IPS-18a (cell line): ENCODE measurements at regions not wholly inside any gene's neighbourhood (a gene's known extent, or its start where the extent isn't known, plus 50 kb on each side); places are given as distances from the start of the nearest gene placed in this dataset.
"Not testable (repeated sequence)": the region's sequence is repeated elsewhere in the genome, so short reads cannot be mapped to it uniquely, and the experiment has no call there.

ENCODE experiments used
- H3K27ac ChIP-seq: one replicate; pipeline ENCODE4 v1.5.1; 2013; ENCODE audit warnings: low read length
- H3K27me3 ChIP-seq: one replicate; pipeline ENCODE4 v1.6.1; 2013; ENCODE audit warnings: mild to moderate bottlenecking, low read length; ENCODE audit not compliant: control insufficient read depth, insufficient read depth
- H3K36me3 ChIP-seq: one replicate; pipeline ENCODE4 v1.6.1; 2013; ENCODE audit warnings: low read depth, low read length; ENCODE audit not compliant: control insufficient read depth
- H3K4me1 ChIP-seq: one replicate; pipeline ENCODE4 v1.6.1; 2013; ENCODE audit warnings: low read depth, low read length; ENCODE audit not compliant: control insufficient read depth
- H3K4me3 ChIP-seq: one replicate; pipeline ENCODE4 v1.5.1; 2013; ENCODE audit warnings: low read length
- H3K9ac ChIP-seq: one replicate; pipeline ENCODE4 v1.6.1; 2013; ENCODE audit warnings: mild to moderate bottlenecking, low read length, moderate library complexity
- H3K9me3 ChIP-seq: one replicate; pipeline ENCODE4 v1.6.1; 2013; ENCODE audit warnings: low read depth, low read length; ENCODE audit not compliant: control insufficient read depth

DNA sequence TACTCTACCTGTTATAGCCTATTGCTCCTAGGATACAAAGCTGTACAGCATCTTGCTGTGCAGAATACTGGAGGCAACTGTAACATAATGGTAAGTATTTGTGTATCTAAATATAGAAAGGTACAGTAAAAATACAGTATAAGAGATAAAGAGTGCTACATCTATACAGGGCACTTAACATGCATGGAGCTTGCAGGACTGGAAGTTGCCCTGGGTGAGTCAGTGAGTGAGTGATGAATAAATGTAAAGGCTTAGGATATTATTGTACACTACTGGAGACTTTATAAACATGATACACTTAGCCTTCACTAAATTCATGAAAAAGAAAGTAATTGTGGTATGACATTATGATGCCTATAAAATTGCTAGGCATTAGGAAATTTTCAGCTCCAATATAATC, 65.5 kb upstream of the OSMR start:
- no peaks in the 10 kb centered on the region for H3K36me3 ChIP-seq
- H3K4me3 ChIP-seq = no peak overlapping the region
- H3K9ac ChIP-seq = no peak overlapping the region
- H3K4me1 ChIP-seq = no peaks in the 10 kb centered on the region
- H3K27me3 ChIP-seq = no peaks in the 10 kb centered on the region
- H3K9me3 ChIP-seq = no peaks in the 10 kb centered on the region
- no peak overlapping the region for H3K27ac ChIP-seq

DNA sequence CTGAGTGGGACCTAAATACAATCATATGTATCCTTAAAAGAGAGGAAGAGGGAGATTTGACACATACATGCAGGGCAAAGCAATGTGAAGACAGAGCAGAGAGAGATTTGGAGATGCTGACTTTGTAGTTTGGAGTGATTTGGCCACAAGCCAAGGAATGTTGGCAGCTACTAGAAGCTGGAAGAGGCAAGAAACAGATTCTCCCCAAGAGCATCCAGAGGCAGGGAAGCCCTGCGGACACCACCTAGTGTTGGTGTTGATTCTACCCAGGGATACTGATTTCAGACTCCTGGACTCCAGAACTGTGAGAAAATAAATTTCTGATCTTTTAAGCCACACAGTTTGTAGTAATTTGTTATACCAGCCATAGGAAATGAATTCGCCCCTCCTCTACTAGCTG, 64.9 kb upstream of the OSMR start:
- H3K9me3 ChIP-seq = no peaks in the 10 kb centered on the region
- no peak overlapping the region for H3K4me3 ChIP-seq
- no peaks in the 10 kb centered on the region for H3K27me3 ChIP-seq
- H3K9ac ChIP-seq = no peak overlapping the region
- no peaks in the 10 kb centered on the region for H3K36me3 ChIP-seq
- H3K27ac ChIP-seq = no peak overlapping the region
- H3K4me1 ChIP-seq = no peaks in the 10 kb centered on the region

GRCh38 chr5:38782180-38782835, 63.5 kb upstream of the OSMR start:
- Histone ChIP-seq H3K9me3 (no peaks in the 10 kb centered on the region), H3K4me3 (no peak overlapping the region), H3K27ac (no peak overlapping the region)

GRCh38 chr5:38783011-38783561, 62.7 kb upstream of the OSMR start:
- no peak overlapping the region for H3K4me3 ChIP-seq
- H3K36me3 ChIP-seq = no peaks in the 10 kb centered on the region

More at GRCh38 chr5:38782180-38782835, 63.5 kb upstream of the OSMR start:
- no peak overlapping the region for H3K9ac ChIP-seq
- H3K36me3 ChIP-seq = no peaks in the 10 kb centered on the region
- no peaks in the 10 kb centered on the region for H3K27me3 ChIP-seq
- no peaks in the 10 kb centered on the region for H3K4me1 ChIP-seq

GRCh38 chr5:38789134-38789533, 56.7 kb upstream of the OSMR start:
- Histone ChIP-seq H3K27me3 (no peaks in the 10 kb centered on the region), H3K4me1 (no peaks in the 10 kb centered on the region), H3K27ac (no peak overlapping the region), H3K4me3 (no peak overlapping the region), H3K36me3 (no peaks in the 10 kb centered on the region), H3K9me3 (no peaks in the 10 kb centered on the region), H3K9ac (no peak overlapping the region)

More at GRCh38 chr5:38783011-38783561, 62.7 kb upstream of the OSMR start:
- Histone ChIP-seq H3K27ac (no peak overlapping the region), H3K9ac (no peak overlapping the region), H3K4me1 (no peaks in the 10 kb centered on the region), H3K27me3 (no peaks in the 10 kb centered on the region), H3K9me3 (no peaks in the 10 kb centered on the region)

DNA sequence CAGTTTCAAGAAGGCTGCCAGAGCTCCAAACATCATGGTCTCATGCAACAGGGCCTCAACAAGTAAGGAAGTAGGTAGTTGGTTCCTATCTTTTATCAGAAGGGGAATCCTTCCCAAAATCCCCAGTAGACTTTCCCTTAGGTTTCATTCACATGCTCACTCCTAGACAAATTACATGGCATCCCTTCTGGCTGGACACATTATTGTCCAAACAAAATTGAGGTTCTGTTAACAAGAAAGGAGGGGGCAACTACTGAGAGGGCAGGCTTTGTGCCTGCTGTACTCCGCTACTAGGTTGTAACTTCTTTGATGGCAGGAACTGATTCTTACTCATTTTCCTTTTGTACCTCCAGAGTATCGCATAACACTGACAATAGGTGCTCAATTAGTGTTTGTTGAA, 56.0 kb upstream of the OSMR start:
- Histone ChIP-seq H3K4me1 (no peaks in the 10 kb centered on the region), H3K27me3 (no peaks in the 10 kb centered on the region), H3K27ac (no peak overlapping the region), H3K36me3 (no peaks in the 10 kb centered on the region), H3K4me3 (no peak overlapping the region), H3K9ac (no peak overlapping the region), H3K9me3 (no peaks in the 10 kb centered on the region)

GRCh38 chr5:38790268-38790667, 55.5 kb upstream of the OSMR start:
- no peaks in the 10 kb centered on the region for H3K27me3 ChIP-seq
- H3K9me3 ChIP-seq = no peaks in the 10 kb centered on the region
- H3K36me3 ChIP-seq = no peaks in the 10 kb centered on the region
- H3K9ac ChIP-seq = no peak overlapping the region
- H3K4me1 ChIP-seq = no peaks in the 10 kb centered on the region
- H3K4me3 ChIP-seq = no peak overlapping the region
- no peak overlapping the region for H3K27ac ChIP-seq

DNA sequence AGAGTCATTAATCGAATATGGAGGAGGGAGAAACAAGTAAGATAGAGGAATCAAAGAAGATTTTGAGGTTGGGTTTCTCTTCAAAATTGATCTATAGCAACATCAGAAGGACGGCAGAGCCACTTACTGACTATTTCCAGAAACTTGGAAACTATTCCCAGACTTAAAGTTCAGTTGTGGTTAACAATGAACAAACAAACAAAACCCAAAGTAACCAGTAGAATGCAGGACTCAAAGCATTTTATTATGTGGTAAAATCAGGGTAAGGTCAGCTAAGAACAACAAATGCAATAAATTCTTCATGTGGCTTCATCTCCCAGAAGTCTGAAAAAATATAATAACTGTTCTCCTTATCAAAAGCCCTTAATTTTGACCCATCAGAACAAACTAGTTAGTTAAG, 54.9 kb upstream of the OSMR start:
- no peak overlapping the region for H3K27ac ChIP-seq
- no peaks in the 10 kb centered on the region for H3K36me3 ChIP-seq
- no peak overlapping the region for H3K4me3 ChIP-seq
- no peaks in the 10 kb centered on the region for H3K4me1 ChIP-seq
- no peak overlapping the region for H3K9ac ChIP-seq
- no peaks in the 10 kb centered on the region for H3K9me3 ChIP-seq
- H3K27me3 ChIP-seq = no peaks in the 10 kb centered on the region

- Histone ChIP-seq H3K27ac (no peak overlapping the region), H3K9ac (no peak overlapping the region), H3K36me3 (no peaks in the 10 kb centered on the region), H3K9me3 (no peaks in the 10 kb centered on the region), H3K4me1 (no peaks in the 10 kb centered on the region), H3K27me3 (no peaks in the 10 kb centered on the region), H3K4me3 (no peak overlapping the region)
Observed at GRCh38 chr5:38793099-38793498, 52.7 kb upstream of the OSMR start.

DNA sequence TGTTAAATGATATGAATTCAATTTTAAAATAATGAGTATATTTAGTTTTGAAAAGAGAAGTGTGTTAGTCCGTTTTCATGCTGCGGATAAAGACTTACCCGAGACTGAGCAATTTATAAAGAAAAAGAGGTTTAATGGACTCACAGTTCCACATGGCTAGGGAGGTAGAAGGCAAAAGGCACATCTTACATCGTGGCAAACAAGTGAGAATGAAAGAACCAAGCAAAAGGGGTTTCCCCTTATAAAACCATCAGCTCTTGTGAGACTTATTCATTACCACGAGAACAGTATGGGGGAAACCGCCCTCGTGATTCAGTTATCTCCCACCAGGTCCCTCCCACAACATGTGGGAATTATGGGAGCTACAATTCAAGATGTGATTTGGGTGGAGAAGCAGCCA, 51.8 kb upstream of the OSMR start:
- H3K36me3 ChIP-seq = not testable (repeated sequence)

GRCh38 chr5:38794986-38795385, 50.8 kb upstream of the OSMR start:
- Histone ChIP-seq H3K9me3 (no peaks in the 10 kb centered on the region), H3K27me3 (no peaks in the 10 kb centered on the region), H3K4me1 (no peaks in the 10 kb centered on the region), H3K9ac (no peak overlapping the region), H3K36me3 (no peaks in the 10 kb centered on the region), H3K4me3 (no peak overlapping the region), H3K27ac (no peak overlapping the region)

More for the DNA sequence above, 51.8 kb upstream of the OSMR start:
- not testable (repeated sequence) for H3K4me3 ChIP-seq, H3K27me3 ChIP-seq, H3K9ac ChIP-seq, H3K4me1 ChIP-seq, H3K27ac ChIP-seq, H3K9me3 ChIP-seq

DNA sequence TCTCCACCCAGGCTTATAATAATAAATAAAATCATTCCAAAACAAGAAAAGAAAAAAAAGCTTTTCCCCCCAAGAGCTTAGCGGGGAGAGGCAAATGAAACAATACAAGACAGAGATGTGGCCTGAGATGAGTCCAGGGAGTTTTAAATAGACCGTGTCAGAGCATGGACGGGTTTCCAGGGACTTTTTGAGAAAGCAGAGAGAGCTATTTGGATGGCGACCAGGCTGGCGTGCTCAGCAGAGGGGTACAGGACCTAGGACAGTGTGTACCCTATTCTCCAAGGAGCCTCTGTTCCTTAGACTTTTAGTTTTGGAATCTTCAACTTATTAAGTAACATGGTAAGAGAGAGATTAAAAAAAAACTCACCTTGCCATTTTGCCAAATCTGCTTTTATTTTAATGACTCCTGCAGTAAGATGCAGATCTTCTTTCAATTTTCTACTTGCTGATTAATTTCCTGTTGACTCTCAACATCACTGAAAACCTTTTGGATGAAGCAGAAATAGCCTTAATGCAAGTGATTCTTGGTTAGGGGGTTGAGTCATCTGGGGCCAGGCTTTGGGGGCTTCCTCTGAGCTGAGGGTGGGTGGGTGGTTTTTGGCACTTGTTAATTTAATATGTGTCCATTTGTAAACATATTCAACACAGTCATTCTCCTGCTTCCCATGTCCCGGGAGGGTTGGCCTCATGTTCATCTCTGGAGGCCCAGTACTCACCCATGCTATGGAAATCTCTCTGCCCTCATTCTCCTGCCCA, 49.6 kb upstream of the OSMR start:
- Histone ChIP-seq H3K4me3 (no peak overlapping the region), H3K27me3 (no peaks in the 10 kb centered on the region), H3K9me3 (no peaks in the 10 kb centered on the region), H3K36me3 (no peaks in the 10 kb centered on the region), H3K27ac (no peak overlapping the region), H3K4me1 (no peaks in the 10 kb centered on the region), H3K9ac (no peak overlapping the region)
